WTC11 (cell line): ENCODE measurements at regions not wholly inside any gene's neighbourhood (a gene's known extent, or its start where the extent isn't known, plus 50 kb on each side); places are given as distances from the start of the nearest gene placed in this dataset.

Experiments used
- ATF3 ChIP-seq: sonication (generic); formaldehyde crosslinking; conservative IDR thresholded peaks from 2 replicates; pipeline ENCODE4 v1.8.1; 2022; ENCODE audit warnings: mild to moderate bottlenecking, missing genetic modification reagents
- JUN ChIP-seq: sonication (generic); formaldehyde crosslinking; IDR thresholded peaks from 2 replicates; pipeline ENCODE4 v1.8.0; 2023; ENCODE audit warnings: mild to moderate bottlenecking, missing genetic modification reagents
- NR2C2 ChIP-seq: sonication (generic); formaldehyde crosslinking; IDR thresholded peaks from 2 replicates; pipeline ENCODE4 v1.8.0; 2022; ENCODE audit warnings: mild to moderate bottlenecking, missing genetic modification reagents
- NR3C1 ChIP-seq: sonication (generic); formaldehyde crosslinking; conservative IDR thresholded peaks from 2 replicates; pipeline ENCODE4 v1.8.1; 2023; ENCODE audit warnings: low read depth, mild to moderate bottlenecking, missing genetic modification reagents
- SMAD4 ChIP-seq: sonication (generic); formaldehyde crosslinking; IDR thresholded peaks from 2 replicates; pipeline ENCODE4 v1.8.0; 2022; ENCODE audit warnings: mild to moderate bottlenecking, missing genetic modification reagents
- SOX15 ChIP-seq: fragments of 250-450 bp; sonication (Bioruptor Pico); IDR thresholded peaks from 2 replicates; pipeline ENCODE4 v1.9.0; 2021; ENCODE audit warnings: mild to moderate bottlenecking
- ZNF138 ChIP-seq: sonication (generic); formaldehyde crosslinking; conservative IDR thresholded peaks from 2 replicates; pipeline ENCODE4 v1.8.1; 2022; ENCODE audit warnings: mild to moderate bottlenecking, moderate library complexity, missing genetic modification reagents
- ZNF263 ChIP-seq: sonication (generic); formaldehyde crosslinking; IDR thresholded peaks from 2 replicates; pipeline ENCODE4 v1.8.1; 2022; ENCODE audit warnings: low read depth, mild to moderate bottlenecking, moderate library complexity, missing genetic modification reagents
- ZNF281 ChIP-seq: sonication (generic); formaldehyde crosslinking; IDR thresholded peaks from 2 replicates; pipeline ENCODE4 v1.8.0; 2023; ENCODE audit warnings: mild to moderate bottlenecking, missing genetic modification reagents
- TF ChIP-seq, protein P1 (sequence below): fragments of 200-600 bp; IDR thresholded peaks from 2 replicates; pipeline ENCODE4 v1.8.0; 2022; ENCODE audit warnings: antibody characterized with exemption
- TF ChIP-seq, protein P2 (sequence below): sonication (generic); formaldehyde crosslinking; IDR thresholded peaks from 2 replicates; pipeline ENCODE4 v1.8.0; 2022; ENCODE audit warnings: mild to moderate bottlenecking, missing genetic modification reagents
- TF ChIP-seq, protein P3 (sequence below): sonication (generic); formaldehyde crosslinking; IDR thresholded peaks from 2 replicates; pipeline ENCODE4 v1.8.0; 2022; ENCODE audit warnings: mild to moderate bottlenecking, missing genetic modification reagents

DNA sequence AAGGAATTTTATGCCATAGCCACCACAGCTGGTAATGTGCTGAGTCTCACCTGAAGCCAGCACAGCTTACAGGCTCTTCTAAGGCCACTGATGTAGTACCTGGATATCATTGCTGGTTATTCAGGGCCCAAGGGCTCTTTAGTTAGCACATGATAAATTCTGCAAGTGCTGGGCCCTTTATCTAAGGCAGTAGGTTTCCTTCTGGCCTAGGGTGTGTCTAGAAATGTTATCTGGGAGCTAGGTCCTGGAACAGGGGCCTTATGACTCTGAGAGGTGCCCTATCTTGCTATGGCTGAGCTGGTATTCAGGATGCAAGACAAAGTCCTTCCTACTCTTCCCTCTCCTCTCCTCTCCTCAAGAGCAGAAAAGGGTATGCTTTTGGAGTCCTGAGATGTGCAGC is 1424.5 kb upstream of the NUDT12 start:
- TF ChIP-seq, protein P1, sequence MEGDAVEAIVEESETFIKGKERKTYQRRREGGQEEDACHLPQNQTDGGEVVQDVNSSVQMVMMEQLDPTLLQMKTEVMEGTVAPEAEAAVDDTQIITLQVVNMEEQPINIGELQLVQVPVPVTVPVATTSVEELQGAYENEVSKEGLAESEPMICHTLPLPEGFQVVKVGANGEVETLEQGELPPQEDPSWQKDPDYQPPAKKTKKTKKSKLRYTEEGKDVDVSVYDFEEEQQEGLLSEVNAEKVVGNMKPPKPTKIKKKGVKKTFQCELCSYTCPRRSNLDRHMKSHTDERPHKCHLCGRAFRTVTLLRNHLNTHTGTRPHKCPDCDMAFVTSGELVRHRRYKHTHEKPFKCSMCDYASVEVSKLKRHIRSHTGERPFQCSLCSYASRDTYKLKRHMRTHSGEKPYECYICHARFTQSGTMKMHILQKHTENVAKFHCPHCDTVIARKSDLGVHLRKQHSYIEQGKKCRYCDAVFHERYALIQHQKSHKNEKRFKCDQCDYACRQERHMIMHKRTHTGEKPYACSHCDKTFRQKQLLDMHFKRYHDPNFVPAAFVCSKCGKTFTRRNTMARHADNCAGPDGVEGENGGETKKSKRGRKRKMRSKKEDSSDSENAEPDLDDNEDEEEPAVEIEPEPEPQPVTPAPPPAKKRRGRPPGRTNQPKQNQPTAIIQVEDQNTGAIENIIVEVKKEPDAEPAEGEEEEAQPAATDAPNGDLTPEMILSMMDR = no peak
- TF ChIP-seq ATF3 (CRISPR knock-in tag) (no peak), NR3C1 (no peak), SMAD4 (no peak), JUN (CRISPR knock-in tag) (no peak), SOX15 (CRISPR knock-in tag) (no peak), ZNF263 (CRISPR knock-in tag) (no peak), NR2C2 (CRISPR knock-in tag) (no peak), ZNF138 (CRISPR knock-in tag) (no peak), ZNF281 (no peak)
- TF ChIP-seq, protein P2, sequence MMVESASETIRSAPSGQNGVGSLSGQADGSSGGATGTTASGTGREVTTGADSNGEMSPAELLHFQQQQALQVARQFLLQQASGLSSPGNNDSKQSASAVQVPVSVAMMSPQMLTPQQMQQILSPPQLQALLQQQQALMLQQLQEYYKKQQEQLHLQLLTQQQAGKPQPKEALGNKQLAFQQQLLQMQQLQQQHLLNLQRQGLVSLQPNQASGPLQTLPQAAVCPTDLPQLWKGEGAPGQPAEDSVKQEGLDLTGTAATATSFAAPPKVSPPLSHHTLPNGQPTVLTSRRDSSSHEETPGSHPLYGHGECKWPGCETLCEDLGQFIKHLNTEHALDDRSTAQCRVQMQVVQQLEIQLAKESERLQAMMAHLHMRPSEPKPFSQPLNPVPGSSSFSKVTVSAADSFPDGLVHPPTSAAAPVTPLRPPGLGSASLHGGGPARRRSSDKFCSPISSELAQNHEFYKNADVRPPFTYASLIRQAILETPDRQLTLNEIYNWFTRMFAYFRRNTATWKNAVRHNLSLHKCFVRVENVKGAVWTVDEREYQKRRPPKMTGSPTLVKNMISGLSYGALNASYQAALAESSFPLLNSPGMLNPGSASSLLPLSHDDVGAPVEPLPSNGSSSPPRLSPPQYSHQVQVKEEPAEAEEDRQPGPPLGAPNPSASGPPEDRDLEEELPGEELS (CRISPR knock-in tag) = no peak
- TF ChIP-seq, protein P3, sequence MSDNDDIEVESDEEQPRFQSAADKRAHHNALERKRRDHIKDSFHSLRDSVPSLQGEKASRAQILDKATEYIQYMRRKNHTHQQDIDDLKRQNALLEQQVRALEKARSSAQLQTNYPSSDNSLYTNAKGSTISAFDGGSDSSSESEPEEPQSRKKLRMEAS = no peak
